ENCODE measurements at regions not wholly inside any gene's neighbourhood (a gene's known extent, or its start where the extent isn't known, plus 50 kb on each side); places are given as distances from the start of the nearest gene placed in this dataset.

- no peak for TF ChIP-seq CTCF (IDR thresholded peaks at IDR 0.05; ENCODE audit: low read depth, low read length, missing control alignments)
- H3K4me3 ChIP-seq (replicated peaks; ENCODE audit: low read depth, low read length) = no peak overlapping the region
- no peak for DNase-seq (ENCODE audit: extremely low read depth, low read depth)
Observed at GRCh38 chr16:86418981-86419380, 91.3 kb upstream of the FOXF1 start.

- DNase-seq (ENCODE audit: extremely low read depth, low read depth) = no peak
- no peak overlapping the region for H3K4me3 ChIP-seq (replicated peaks; ENCODE audit: low read depth, low read length)
- no peak for TF ChIP-seq CTCF (IDR thresholded peaks at IDR 0.05; ENCODE audit: low read depth, low read length, missing control alignments)
Observed at GRCh38 chr16:86419518-86419917, 90.8 kb upstream of the FOXF1 start.

GRCh38 chr16:86421995-86422394, 88.3 kb upstream of the FOXF1 start:
- no peak for TF ChIP-seq CTCF (IDR thresholded peaks at IDR 0.05; ENCODE audit: low read depth, low read length, missing control alignments)
- DNase-seq (ENCODE audit: extremely low read depth, low read depth) = no peak
- no peak overlapping the region for H3K4me3 ChIP-seq (replicated peaks; ENCODE audit: low read depth, low read length)

GRCh38 chr16:86424398-86424797, 85.9 kb upstream of the FOXF1 start:
- DNase-seq (ENCODE audit: extremely low read depth, low read depth) = no peak
- TF ChIP-seq CTCF (IDR thresholded peaks at IDR 0.05; ENCODE audit: low read depth, low read length, missing control alignments) = no peak
- no peak overlapping the region for H3K4me3 ChIP-seq (replicated peaks; ENCODE audit: low read depth, low read length)

- DNase-seq (ENCODE audit: extremely low read depth, low read depth) = no peak
- TF ChIP-seq CTCF (IDR thresholded peaks at IDR 0.05; ENCODE audit: low read depth, low read length, missing control alignments) = no peak
- H3K4me3 ChIP-seq (replicated peaks; ENCODE audit: low read depth, low read length) = no peak overlapping the region
Observed at GRCh38 chr16:86424985-86425384, 85.3 kb upstream of the FOXF1 start.

GRCh38 chr16:86426063-86426642, 84.2 kb upstream of the FOXF1 start:
- no peak for TF ChIP-seq CTCF (IDR thresholded peaks at IDR 0.05; ENCODE audit: low read depth, low read length, missing control alignments)
- DNase-seq (ENCODE audit: extremely low read depth, low read depth) = no peak
- no peak overlapping the region for H3K4me3 ChIP-seq (replicated peaks; ENCODE audit: low read depth, low read length)

- no peak overlapping the region for H3K4me3 ChIP-seq (replicated peaks; ENCODE audit: low read depth, low read length)
- DNase-seq (ENCODE audit: extremely low read depth, low read depth) = no peak
- no peak for TF ChIP-seq CTCF (IDR thresholded peaks at IDR 0.05; ENCODE audit: low read depth, low read length, missing control alignments)
Observed at GRCh38 chr16:86427433-86427851, 82.9 kb upstream of the FOXF1 start.
